Ovary (tissue), 7 donors: ENCODE measurements at regions not wholly inside any gene's neighbourhood (a gene's known extent, or its start where the extent isn't known, plus 50 kb on each side); places are given as distances from the start of the nearest gene placed in this dataset.

Experiments
- DNase-seq, 5 donors: peaks; one replicate each; pipeline ENCODE4 v3.0.0-alpha.2; 2019 to 2020
- H3K27ac ChIP-seq, 2 donors: fragments of 200-600 bp; one replicate each; pipeline versions ENCODE4 v1.5.1 to v1.8.0; 2019 to 2022
- H3K27me3 ChIP-seq: fragments of 200-600 bp; one replicate; pipeline ENCODE4 v1.8.0; 2022
- H3K36me3 ChIP-seq: fragments of 200-600 bp; sonication (generic); one replicate; pipeline ENCODE4 v1.5.1; 2019
- H3K4me1 ChIP-seq: one replicate; pipeline ENCODE4 v1.8.1; 2013; ENCODE audit warnings: mild to moderate bottlenecking, moderate library complexity; ENCODE audit not compliant: insufficient read depth
- H3K4me3 ChIP-seq: fragments of 200-600 bp; sonication (generic); one replicate; pipeline ENCODE4 v1.5.1; 2017
- H3K9me3 ChIP-seq, 2 donors: fragments of 200-600 bp in 1 of 2; sonication (generic) in 1 of 2; one replicate each; pipeline versions ENCODE4 v1.5.1 to v1.8.1; 2013 to 2019; ENCODE audit warnings: mild to moderate bottlenecking in 1 of 2, moderate library complexity in 1 of 2
- CTCF ChIP-seq, 3 donors: fragments of 450-650 bp in 2 of 3; fragments of 200-600 bp in 1 of 3; IDR thresholded peaks; one replicate each; pipeline versions ENCODE4 v1.5.1 to v1.8.0; 2016 to 2022; ENCODE audit warnings: antibody characterized with exemption in 3 of 3, mild to moderate bottlenecking in 1 of 3
- EP300 ChIP-seq: sonication (generic); formaldehyde crosslinking; IDR thresholded peaks from one replicate; pipeline ENCODE4 v1.6.1; 2017; ENCODE audit warnings: antibody characterized with exemption
- POLR2A ChIP-seq: fragments of 450-650 bp; IDR thresholded peaks from one replicate; pipeline ENCODE4 v1.6.1; 2017; ENCODE audit warnings: antibody characterized with exemption, mild to moderate bottlenecking, moderate library complexity
- WGBS, 3 donors: extraction: QIAGEN DNeasy Blood & Tissue Kit in 1 of 3; methylation state at CpG; one replicate each; pipeline versions ENCODE4 v1.1.5 to v1.1.7; 2013 to 2017; 5-methylcytosine and 5-hydroxymethylcytosine counted together
- intact Hi-C, 4 donors: fragments of 100-400 bp; cut with DNase I; formaldehyde crosslinking; loops; one replicate each; pipeline versions ENCODE4 v1.11.0 to v1.15.1; 2022 to 2023
- donor health status: DM: no; HTN: no; CAD: no; lungs with moderate emphysema.
- donor health status: DM: no; HTN: no; CAD: no.
- donor health status: Bipolar disorder and iron deficiency.
- donor health status: DM: no; HTN: no; CAD: no.
- donor health status: DM: yes; HTN: yes; CAD: no.

- Histone ChIP-seq H3K27ac (no peak overlapping the region), H3K4me3 (no peak overlapping the region), H3K36me3 (no peaks in the 10 kb centered on the region), H3K9me3 (no peaks in the 10 kb centered on the region), H3K27me3 (no peaks in the 10 kb centered on the region), H3K4me1 (no peaks in the 10 kb centered on the region)
- WGBS, 3 donors: 62 to 67% (median 66%) methylated on average over 5 of the region's 5 CpGs
- no peak for DNase-seq
- intact Hi-C loops: no loop called here
- no peak for TF ChIP-seq EP300
- TF ChIP-seq CTCF (IDR thresholded peaks at IDR 0.05): no peak
- TF ChIP-seq POLR2A: no peak
Observed at GRCh38 chr12:13587721-13588390, 391.3 kb downstream of the EMP1 start.

GRCh38 chr12:13586361-13586760, 389.8 kb downstream of the EMP1 start:
- TF ChIP-seq POLR2A (no peak), CTCF (IDR thresholded peaks at IDR 0.05) (no peak), EP300 (no peak)
- H3K9me3 ChIP-seq: no peaks in the 10 kb centered on the region
- H3K27ac ChIP-seq: no peak overlapping the region
- H3K4me3 ChIP-seq: no peak overlapping the region
- DNase-seq: no peak
- no peaks in the 10 kb centered on the region for H3K36me3 ChIP-seq
- 47 to 78% (median 76%) methylated on average over 5 of the region's 5 CpGs for WGBS, 3 donors
- H3K27me3 ChIP-seq: no peaks in the 10 kb centered on the region
- intact Hi-C loops: no loop called here
- no peaks in the 10 kb centered on the region for H3K4me1 ChIP-seq

GRCh38 chr12:13584541-13584940, 388.0 kb downstream of the EMP1 start:
- no peaks in the 10 kb centered on the region for H3K27me3 ChIP-seq
- no peak overlapping the region for H3K27ac ChIP-seq
- 61 to 70% (median 64%) methylated on average over 2 of the region's 2 CpGs for WGBS, 3 donors
- TF ChIP-seq POLR2A (no peak), CTCF (IDR thresholded peaks at IDR 0.05) (no peak), EP300 (no peak)
- intact Hi-C loops: no loop called here
- no peaks in the 10 kb centered on the region for H3K9me3 ChIP-seq
- no peak overlapping the region for H3K4me3 ChIP-seq
- DNase-seq: no peak
- no peaks in the 10 kb centered on the region for H3K36me3 ChIP-seq
- no peaks in the 10 kb centered on the region for H3K4me1 ChIP-seq

GRCh38 chr12:13583630-13584029, 387.1 kb downstream of the EMP1 start:
- H3K27ac ChIP-seq: no peak overlapping the region
- H3K9me3 ChIP-seq: no peaks in the 10 kb centered on the region
- H3K4me1 ChIP-seq: no peaks in the 10 kb centered on the region
- no peak overlapping the region for H3K4me3 ChIP-seq
- 77 to 81% (median 79%) methylated on average over 7 of the region's 7 CpGs for WGBS, 3 donors
- no peaks in the 10 kb centered on the region for H3K36me3 ChIP-seq
- no peak for DNase-seq
- intact Hi-C loops: no loop called here
- TF ChIP-seq CTCF (IDR thresholded peaks at IDR 0.05) (no peak), EP300 (no peak), POLR2A (no peak)
- no peaks in the 10 kb centered on the region for H3K27me3 ChIP-seq
